Activated T-cell treated with anti-CD3 and anti-CD28 coated beads, Interleukin-2, amount 50 U/mL, for 72 hours (primary cell): ENCODE measurements at regions not wholly inside any gene's neighbourhood (a gene's known extent, or its start where the extent isn't known, plus 50 kb on each side); places are given as distances from the start of the nearest gene placed in this dataset.

Source experiments
- ATAC-seq, 2 donors: fragments of 150-1000 bp; cut with Tn5 transposase; replicated peaks in 1 of 2; 2 replicates each; pipeline ENCODE4 v1.10.0; 2021; ENCODE audit warnings: moderate library complexity in 2 of 2, mild to moderate bottlenecking in 1 of 2
- DNase-seq, 2 donors: peaks; one replicate each; pipeline ENCODE4 v3.0.0; 2021 to 2022; ENCODE audit warnings: mixed read lengths in 1 of 2
- H3K27ac Mint-ChIP-seq: one replicate; pipeline ENCODE4 v1.8.0; 2022; ENCODE audit warnings: mild to moderate bottlenecking, moderate library complexity, mixed read lengths
- H3K27me3 Mint-ChIP-seq: one replicate; pipeline ENCODE4 v1.8.0; 2022; ENCODE audit warnings: low read depth, mixed read lengths
- H3K36me3 Mint-ChIP-seq, 2 donors: one replicate each; pipeline ENCODE4 v1.8.0; 2022; ENCODE audit warnings: mixed read lengths in 2 of 2, mild to moderate bottlenecking in 1 of 2; ENCODE audit not compliant: insufficient read depth in 2 of 2
- H3K4me1 Mint-ChIP-seq: one replicate; pipeline ENCODE4 v1.8.0; 2022; ENCODE audit warnings: low read depth, mixed read lengths
- H3K4me3 Mint-ChIP-seq, 2 donors: one replicate each; pipeline ENCODE4 v1.8.0; 2022; ENCODE audit warnings: mild to moderate bottlenecking in 2 of 2, mixed read lengths in 2 of 2, moderate library complexity in 2 of 2
- H3K9me3 Mint-ChIP-seq, 2 donors: one replicate each; pipeline ENCODE4 v1.8.0; 2022; ENCODE audit warnings: mixed read lengths in 2 of 2

DNA sequence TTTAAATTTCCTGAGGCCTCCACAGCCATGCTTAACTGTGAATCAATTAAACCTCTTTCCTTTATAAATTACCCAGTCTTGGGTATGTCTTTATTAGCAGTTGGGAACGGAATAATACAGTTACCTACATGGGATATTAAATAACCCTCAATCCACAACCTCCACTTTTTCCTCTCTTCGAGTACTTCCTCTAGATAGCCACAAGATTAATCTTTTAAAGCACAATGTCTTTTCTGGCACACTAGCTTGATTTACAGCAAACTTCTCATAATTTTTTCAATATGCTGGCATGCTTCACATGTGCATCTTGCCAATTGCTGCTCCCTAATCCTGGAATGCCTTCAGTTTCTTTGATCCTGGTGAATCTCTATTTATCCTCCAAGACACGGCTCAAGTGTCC is 92.2 kb downstream of the P2RY1 start:
- Mint-ChIP-seq H3K36me3 (no peaks in the 10 kb centered on the region), H3K27ac (no peak overlapping the region), H3K27me3 (no peaks in the 10 kb centered on the region), H3K9me3 (no peaks in the 10 kb centered on the region), H3K4me1 (no peaks in the 10 kb centered on the region), H3K4me3 (no peak overlapping the region)
- no peak for DNase-seq
- no peak for ATAC-seq

DNA sequence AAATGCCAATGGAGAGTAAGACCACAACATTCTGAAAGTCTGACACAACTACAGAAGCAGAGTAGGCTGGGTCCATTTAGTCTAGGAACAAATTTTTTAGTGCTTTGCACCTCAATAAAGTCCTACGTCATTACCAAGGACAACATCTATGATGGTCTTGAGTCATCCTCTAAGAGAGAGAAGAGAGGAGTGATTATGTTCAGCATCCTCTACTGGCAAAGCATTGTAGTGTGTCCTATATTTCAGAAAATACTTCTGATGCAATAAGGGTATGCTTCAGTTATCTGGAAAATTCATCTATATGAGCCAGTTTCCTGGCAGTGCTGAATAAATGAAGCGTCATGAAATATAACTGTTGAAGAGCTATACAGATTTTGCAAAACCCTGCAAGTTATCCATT is 95.6 kb downstream of the P2RY1 start:
- H3K4me1 Mint-ChIP-seq, result no peaks in the 10 kb centered on the region
- H3K9me3 Mint-ChIP-seq, result no peaks in the 10 kb centered on the region

DNA sequence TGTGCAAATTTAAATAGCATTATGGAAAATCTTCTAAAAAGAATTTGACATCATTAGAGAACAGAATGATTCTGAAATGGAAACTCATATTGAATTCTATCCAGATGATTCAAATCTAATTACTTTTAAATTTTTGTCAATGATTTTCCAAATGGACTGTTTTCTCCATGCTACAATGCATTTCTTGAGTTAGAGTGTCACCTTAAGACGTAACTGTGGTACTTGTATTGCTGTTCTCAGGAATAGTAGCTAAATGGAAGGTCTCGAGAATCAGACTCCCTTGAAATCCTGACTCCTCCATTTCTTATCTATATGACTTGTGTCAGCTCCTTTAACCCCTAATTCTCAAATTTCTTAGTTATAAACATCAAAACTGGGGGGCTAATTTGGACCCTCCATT is 102.3 kb downstream of the P2RY1 start:
- H3K4me1 Mint-ChIP-seq, result no peaks in the 10 kb centered on the region

More for the DNA sequence above, 95.6 kb downstream of the P2RY1 start:
- H3K27ac Mint-ChIP-seq, result no peak overlapping the region
- ATAC-seq, result no peak
- H3K4me3 Mint-ChIP-seq, result no peak overlapping the region
- no peaks in the 10 kb centered on the region for H3K36me3 Mint-ChIP-seq
- H3K27me3 Mint-ChIP-seq, result no peaks in the 10 kb centered on the region
- DNase-seq, result no peak

DNA sequence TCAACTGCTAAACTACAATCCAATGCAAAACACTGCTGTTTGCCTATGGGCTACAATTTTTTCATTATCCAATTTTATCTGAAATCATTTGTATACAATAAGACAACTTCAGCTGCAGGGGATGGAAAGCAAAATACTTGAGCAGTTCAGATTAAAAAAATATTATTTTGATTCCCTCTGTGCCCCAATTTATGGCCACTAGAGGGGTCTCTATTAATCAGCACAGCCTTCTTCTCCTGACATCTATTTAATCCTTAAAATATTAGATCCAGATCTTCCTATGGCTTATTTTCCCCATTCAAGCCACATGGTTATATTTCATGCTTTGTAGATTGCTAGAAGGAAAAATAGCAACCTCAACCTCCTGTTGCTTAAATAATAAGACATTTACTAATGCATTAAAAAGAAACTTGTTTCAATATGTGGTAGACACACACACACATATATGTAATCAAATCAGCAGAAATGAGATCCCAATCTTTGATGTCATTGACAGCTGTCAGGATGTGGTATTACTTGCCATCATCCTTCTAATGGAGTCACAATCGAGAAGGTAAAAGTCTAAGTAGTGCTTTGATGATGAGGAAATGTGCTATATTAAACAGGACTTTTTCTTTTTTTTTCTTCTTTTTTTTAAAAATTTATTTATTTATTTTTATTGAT is 104.2 kb downstream of the P2RY1 start:
- Mint-ChIP-seq H3K4me1 (no peaks in the 10 kb centered on the region), H3K36me3 (no peaks in the 10 kb centered on the region), H3K27me3 (no peaks in the 10 kb centered on the region), H3K9me3 (no peaks in the 10 kb centered on the region), H3K4me3 (no peak overlapping the region), H3K27ac (no peak overlapping the region)
- DNase-seq (no peak), ATAC-seq (no peak)

More for the DNA sequence above, 102.3 kb downstream of the P2RY1 start:
- DNase-seq, result no peak
- no peak for ATAC-seq
- H3K36me3 Mint-ChIP-seq, result no peaks in the 10 kb centered on the region
- no peak overlapping the region for H3K4me3 Mint-ChIP-seq
- H3K9me3 Mint-ChIP-seq, result no peaks in the 10 kb centered on the region
- H3K27ac Mint-ChIP-seq, result no peak overlapping the region
- H3K27me3 Mint-ChIP-seq, result no peaks in the 10 kb centered on the region

DNA sequence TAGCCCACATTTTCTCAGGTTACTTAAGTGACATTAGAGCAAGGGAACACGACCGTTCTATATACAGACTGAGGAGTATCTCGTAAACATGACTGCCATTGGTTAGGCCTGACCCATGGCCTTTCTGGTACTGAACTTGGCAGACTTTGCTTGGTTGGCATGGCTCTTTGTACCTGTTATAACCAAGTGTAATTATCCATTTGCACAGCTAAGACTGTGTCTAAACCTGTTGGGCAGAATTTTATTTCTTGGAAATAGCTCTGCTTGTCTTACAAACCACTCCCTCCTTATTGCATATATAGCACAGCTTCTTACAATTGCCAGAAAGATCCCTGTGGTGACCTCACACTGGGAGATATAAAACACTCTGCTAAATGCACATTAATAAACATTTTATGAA is 106.9 kb downstream of the P2RY1 start:
- H3K27ac Mint-ChIP-seq, result no peak overlapping the region
- no peaks in the 10 kb centered on the region for H3K36me3 Mint-ChIP-seq
- H3K27me3 Mint-ChIP-seq, result no peaks in the 10 kb centered on the region
- H3K9me3 Mint-ChIP-seq, result no peaks in the 10 kb centered on the region
- ATAC-seq, result no peak
- H3K4me3 Mint-ChIP-seq, result no peak overlapping the region
- no peaks in the 10 kb centered on the region for H3K4me1 Mint-ChIP-seq
- no peak for DNase-seq

DNA sequence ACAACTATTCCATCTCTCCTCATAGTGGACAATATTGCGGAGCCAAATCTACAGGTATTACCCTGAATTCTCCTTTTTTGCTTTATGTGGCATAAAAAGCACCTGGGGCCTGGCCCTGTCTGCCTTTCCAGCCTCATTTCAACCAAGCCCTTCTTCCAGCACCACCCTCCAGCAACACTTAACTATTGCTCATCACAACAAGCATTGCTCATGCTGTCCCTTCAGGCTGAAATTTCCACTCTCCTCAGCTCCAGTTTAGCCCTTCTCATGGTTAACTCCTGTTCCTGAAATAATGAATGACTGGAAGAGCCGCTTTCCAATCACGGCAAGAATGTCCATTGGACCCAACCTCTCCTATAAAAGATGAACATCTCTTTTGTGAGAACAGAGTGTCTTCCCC is 107.4 kb downstream of the P2RY1 start:
- no peaks in the 10 kb centered on the region for H3K36me3 Mint-ChIP-seq
- H3K4me3 Mint-ChIP-seq, result no peak overlapping the region

DNA sequence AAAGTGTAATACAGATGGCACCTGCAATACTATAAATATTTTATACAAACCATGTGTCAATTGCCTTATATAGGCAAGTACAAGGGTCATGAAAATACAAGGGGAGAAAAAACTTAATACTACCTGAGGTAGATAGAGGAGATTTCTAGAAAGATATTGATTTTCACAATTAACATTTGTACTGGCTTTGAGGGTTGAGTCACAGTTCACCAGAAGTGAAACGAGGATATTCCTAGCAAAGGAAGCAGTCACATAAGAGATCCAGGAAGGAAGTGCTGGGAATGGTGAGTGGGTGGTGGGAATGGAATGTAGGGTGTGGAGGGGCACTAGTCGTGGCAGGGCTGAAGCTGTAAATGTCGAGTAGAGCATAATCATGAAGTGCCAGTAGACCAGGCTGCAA is 108.7 kb downstream of the P2RY1 start:
- no peak overlapping the region for H3K27ac Mint-ChIP-seq
- H3K9me3 Mint-ChIP-seq, result no peaks in the 10 kb centered on the region
- no peaks in the 10 kb centered on the region for H3K36me3 Mint-ChIP-seq
- H3K4me3 Mint-ChIP-seq, result no peak overlapping the region
- H3K27me3 Mint-ChIP-seq, result no peaks in the 10 kb centered on the region
- no peaks in the 10 kb centered on the region for H3K4me1 Mint-ChIP-seq
- ATAC-seq (no peak), DNase-seq (no peak)

More for the DNA sequence above, 107.4 kb downstream of the P2RY1 start:
- Mint-ChIP-seq H3K9me3 (no peaks in the 10 kb centered on the region), H3K27ac (no peak overlapping the region), H3K27me3 (no peaks in the 10 kb centered on the region), H3K4me1 (no peaks in the 10 kb centered on the region)
- ATAC-seq, result no peak
- DNase-seq, result no peak

DNA sequence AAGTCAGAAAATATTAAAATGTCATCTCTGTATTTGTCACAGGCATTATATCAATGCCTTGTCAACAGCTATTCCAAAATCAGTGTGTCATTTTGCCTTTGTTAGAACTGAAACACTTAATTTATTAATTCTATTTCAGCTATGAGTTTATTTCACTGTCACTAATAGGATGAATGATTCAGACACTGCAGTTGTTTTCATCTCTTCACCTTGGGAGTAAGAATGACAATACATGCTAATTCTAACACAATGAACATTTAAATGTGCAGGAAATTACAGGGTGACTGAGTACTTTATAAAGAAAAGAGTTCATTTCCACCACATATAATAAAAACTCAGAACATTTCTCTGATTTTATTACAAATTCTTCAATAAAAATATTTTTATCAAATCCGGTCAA is 109.7 kb downstream of the P2RY1 start:
- Mint-ChIP-seq H3K9me3 (no peaks in the 10 kb centered on the region), H3K27me3 (no peaks in the 10 kb centered on the region), H3K36me3 (no peaks in the 10 kb centered on the region), H3K4me3 (no peak overlapping the region), H3K27ac (no peak overlapping the region), H3K4me1 (no peaks in the 10 kb centered on the region)
- DNase-seq (no peak), ATAC-seq (no peak)

DNA sequence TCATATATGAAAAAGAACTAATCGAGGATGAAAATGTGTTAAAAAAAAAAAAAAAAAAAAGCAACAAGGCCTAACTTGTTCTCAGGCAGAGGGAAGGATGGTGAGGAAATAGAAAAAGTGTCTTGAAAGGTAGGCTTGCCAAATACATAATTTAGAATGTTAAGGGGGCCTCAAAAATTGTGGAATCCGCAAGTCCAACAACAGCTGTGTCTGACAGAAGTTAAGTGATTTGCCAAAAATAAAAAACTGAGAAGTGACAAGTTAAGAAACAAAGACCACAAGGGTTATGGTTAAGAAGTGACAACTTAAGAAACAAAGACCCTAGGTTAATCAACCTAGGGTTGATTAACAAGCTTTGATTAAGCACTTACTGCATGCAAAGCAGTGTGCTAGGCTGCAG is 110.6 kb downstream of the P2RY1 start:
- H3K4me3 Mint-ChIP-seq, result no peak overlapping the region
- no peaks in the 10 kb centered on the region for H3K36me3 Mint-ChIP-seq
- no peak overlapping the region for H3K27ac Mint-ChIP-seq
- no peaks in the 10 kb centered on the region for H3K9me3 Mint-ChIP-seq
- ATAC-seq (no peak), DNase-seq (no peak)
- no peaks in the 10 kb centered on the region for H3K4me1 Mint-ChIP-seq
- H3K27me3 Mint-ChIP-seq, result no peaks in the 10 kb centered on the region

DNA sequence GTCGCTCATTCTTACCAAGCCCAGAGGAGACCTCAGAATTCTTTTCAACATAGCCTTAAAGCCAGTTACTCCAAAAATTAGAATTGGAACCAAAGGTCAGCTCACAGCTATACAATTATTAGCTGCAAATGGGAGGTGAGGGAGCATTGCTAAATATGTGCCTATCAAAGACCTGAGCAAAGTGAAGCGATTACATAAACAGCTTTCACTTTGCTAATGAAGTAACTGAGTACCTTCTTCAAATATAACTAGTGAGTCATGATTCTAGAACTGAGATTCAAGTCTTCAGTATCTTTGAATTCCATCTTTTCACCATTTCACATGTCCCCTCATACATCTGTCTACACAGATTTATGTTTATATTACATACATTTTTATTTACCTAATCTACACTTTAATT is 122.6 kb downstream of the P2RY1 start:
- no peaks in the 10 kb centered on the region for H3K27me3 Mint-ChIP-seq
- H3K27ac Mint-ChIP-seq, result no peak overlapping the region
- H3K36me3 Mint-ChIP-seq, result no peaks in the 10 kb centered on the region
- no peaks in the 10 kb centered on the region for H3K9me3 Mint-ChIP-seq
- DNase-seq (no peak), ATAC-seq (no peak)
- no peaks in the 10 kb centered on the region for H3K4me1 Mint-ChIP-seq
- no peak overlapping the region for H3K4me3 Mint-ChIP-seq

DNA sequence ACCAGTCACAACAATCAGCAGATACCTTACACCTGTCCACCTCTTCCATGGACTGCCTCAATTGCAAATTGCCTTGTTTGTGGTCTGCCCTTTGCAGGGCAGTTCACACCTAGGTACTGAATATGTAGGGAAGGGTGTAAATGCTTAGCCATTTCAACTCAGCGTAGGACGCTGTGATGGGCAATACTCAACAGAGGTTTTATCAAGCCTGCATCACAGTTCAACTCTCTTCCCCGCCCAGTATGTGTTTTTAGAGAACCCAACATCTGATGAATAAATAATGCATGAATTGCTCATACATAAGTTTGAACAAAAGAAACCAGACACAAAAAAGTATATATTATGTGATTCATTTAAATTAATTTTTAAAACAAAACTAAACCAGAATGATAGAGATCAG is 124.4 kb downstream of the P2RY1 start:
- DNase-seq (no peak), ATAC-seq (no peak)
- H3K4me1 Mint-ChIP-seq, result no peaks in the 10 kb centered on the region
- no peak overlapping the region for H3K27ac Mint-ChIP-seq
- no peaks in the 10 kb centered on the region for H3K36me3 Mint-ChIP-seq
- no peaks in the 10 kb centered on the region for H3K9me3 Mint-ChIP-seq
- no peak overlapping the region for H3K4me3 Mint-ChIP-seq
- H3K27me3 Mint-ChIP-seq, result no peaks in the 10 kb centered on the region

DNA sequence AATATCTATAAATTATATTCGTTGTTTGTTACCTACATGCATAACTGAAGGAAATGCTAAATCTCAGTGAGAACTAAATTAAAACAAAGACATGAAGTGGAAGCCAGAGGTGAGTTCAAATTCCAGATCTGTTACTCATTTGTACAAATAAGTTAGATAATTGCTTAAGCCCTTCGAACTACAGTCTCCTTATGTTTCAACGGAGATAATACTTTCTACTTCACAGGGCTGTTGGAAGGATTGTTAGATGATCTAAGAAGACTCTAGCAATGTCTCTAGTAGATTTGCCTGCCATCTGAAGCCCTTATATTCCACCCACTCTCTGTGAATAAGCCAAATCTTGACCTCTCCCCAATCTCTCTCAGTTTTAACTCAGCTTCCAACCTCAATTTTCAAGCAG is 125.8 kb downstream of the P2RY1 start:
- Mint-ChIP-seq H3K27me3 (no peaks in the 10 kb centered on the region), H3K27ac (no peak overlapping the region), H3K4me1 (no peaks in the 10 kb centered on the region), H3K36me3 (no peaks in the 10 kb centered on the region), H3K4me3 (no peak overlapping the region), H3K9me3 (no peaks in the 10 kb centered on the region)
- DNase-seq, result no peak
- ATAC-seq, result no peak

DNA sequence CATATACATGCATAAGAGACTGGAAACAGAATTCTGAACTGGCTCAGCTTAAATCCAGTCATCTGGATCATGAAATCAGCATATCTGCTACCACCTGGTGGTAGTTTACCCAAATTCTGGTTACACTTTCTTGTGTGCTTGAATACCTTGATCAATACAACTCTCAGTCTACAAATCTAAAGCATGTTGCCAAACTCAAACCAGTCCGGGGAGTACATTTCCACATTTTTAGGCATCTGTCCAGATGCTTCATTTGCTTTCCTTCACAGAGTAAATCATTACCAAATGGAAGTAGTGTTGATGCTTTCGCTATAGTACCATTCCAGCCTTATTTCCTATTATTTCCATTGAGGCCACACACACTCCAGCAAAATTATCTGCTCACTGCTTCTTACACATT is 126.4 kb downstream of the P2RY1 start:
- no peaks in the 10 kb centered on the region for H3K36me3 Mint-ChIP-seq
- DNase-seq, result no peak

DNA sequence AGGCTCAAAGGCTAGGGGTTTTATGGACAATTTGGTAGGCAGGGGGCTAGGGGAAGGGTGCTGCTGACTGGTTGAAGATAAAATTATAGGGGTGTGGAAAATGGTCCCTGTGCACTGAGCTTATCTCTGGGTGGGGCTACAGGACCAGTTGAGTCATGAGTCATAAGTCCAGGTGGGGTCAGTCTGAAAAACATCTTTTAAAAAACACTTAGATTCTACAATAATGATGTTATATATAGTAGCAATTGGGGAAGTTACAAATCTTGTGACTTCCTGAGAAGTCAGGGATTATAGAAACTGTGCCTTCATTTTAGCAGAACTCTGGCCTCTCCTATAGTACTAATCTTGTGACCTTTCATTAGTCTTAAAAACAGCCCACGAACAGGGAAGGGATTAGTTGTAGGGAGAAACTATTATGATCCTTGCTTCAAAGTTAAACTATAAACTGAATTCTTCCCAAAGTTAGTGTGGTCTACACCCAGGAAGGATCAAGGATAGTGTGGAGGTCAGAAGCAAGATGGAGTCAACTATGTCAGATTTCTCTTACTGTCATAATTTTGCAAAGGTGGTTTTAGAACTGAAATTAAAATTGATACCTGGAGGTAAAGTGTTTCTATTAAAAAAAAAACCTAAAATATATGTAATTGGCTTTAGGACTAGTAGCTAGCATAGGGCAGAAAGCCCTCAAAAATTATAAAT is 130.1 kb downstream of the P2RY1 start:
- no peaks in the 10 kb centered on the region for H3K27me3 Mint-ChIP-seq
- H3K4me1 Mint-ChIP-seq, result no peaks in the 10 kb centered on the region

More for the DNA sequence above, 126.4 kb downstream of the P2RY1 start:
- H3K9me3 Mint-ChIP-seq, result no peaks in the 10 kb centered on the region
- no peak overlapping the region for H3K4me3 Mint-ChIP-seq
- no peaks in the 10 kb centered on the region for H3K27me3 Mint-ChIP-seq
- no peak overlapping the region for H3K27ac Mint-ChIP-seq
- H3K4me1 Mint-ChIP-seq, result no peaks in the 10 kb centered on the region
- no peak for ATAC-seq

More for the DNA sequence above, 130.1 kb downstream of the P2RY1 start:
- DNase-seq (no peak), ATAC-seq (no peak)
- no peak overlapping the region for H3K4me3 Mint-ChIP-seq
- H3K27ac Mint-ChIP-seq, result no peak overlapping the region
- H3K9me3 Mint-ChIP-seq, result no peaks in the 10 kb centered on the region
- no peaks in the 10 kb centered on the region for H3K36me3 Mint-ChIP-seq
